ENCODE measurements at regions not wholly inside any gene's neighbourhood (a gene's known extent, or its start where the extent isn't known, plus 50 kb on each side); places are given as distances from the start of the nearest gene placed in this dataset.

GRCh38 chr17:77449908-77450741 is 309.4 kb downstream of the SEC14L1 start:
- peaks cover 89% of the 10 kb centered on the region for H3K4me1 Mint-ChIP-seq
- no peak for TF ChIP-seq CTCF (conservative IDR thresholded peaks at IDR 0.05)
- peaks cover 9% of the 10 kb centered on the region for H3K27me3 Mint-ChIP-seq (ENCODE audit: low read depth)
- H3K36me3 Mint-ChIP-seq (ENCODE audit: low read depth), result peaks cover 3% of the 10 kb centered on the region
- peak overlapping the region; percentile 100 for H3K27ac Mint-ChIP-seq (ENCODE audit: unreplicated experiment)
- no peaks in the 10 kb centered on the region for H3K9me3 Mint-ChIP-seq
- DNase-seq (ENCODE audit: low read depth, low spot score), result peak; percentile 74
- peak overlapping the region; percentile 98 for H3K4me3 Mint-ChIP-seq

DNA sequence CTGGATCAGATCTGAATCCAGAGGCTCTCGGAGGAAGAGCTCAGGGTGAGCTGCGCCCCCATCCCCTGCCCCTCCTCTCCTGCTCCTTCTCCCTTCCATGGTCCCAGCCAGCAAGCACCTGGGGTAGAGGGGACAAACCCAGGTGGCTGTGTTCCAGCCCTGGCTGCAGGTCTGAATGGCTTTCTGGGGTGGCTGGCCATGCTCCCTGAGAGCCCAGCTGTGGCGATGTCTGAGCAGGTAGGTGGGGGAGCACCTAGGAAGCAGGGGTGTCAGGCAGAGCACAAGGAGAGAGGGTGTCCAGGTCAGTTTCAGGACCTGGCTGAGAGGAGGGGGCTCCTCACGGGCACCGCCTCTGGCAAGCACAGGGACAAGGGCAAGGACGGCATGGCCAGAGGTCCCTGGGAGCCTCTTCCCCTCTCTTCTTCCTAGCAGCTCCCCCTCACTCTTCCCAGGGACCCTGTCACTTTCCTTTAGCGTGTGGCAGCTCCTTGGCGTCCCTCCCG is 310.0 kb downstream of the SEC14L1 start:
- peaks cover 6% of the 10 kb centered on the region for H3K36me3 Mint-ChIP-seq (ENCODE audit: low read depth)
- no peak for DNase-seq (ENCODE audit: low read depth, low spot score)
- peaks cover 12% of the 10 kb centered on the region for H3K27me3 Mint-ChIP-seq (ENCODE audit: low read depth)
- TF ChIP-seq CTCF (conservative IDR thresholded peaks at IDR 0.05), result no peak
- peak overlapping the region; percentile 100 for H3K27ac Mint-ChIP-seq (ENCODE audit: unreplicated experiment)
- no peaks in the 10 kb centered on the region for H3K9me3 Mint-ChIP-seq
- H3K4me3 Mint-ChIP-seq, result peak overlapping the region; percentile 98
- H3K4me1 Mint-ChIP-seq, result peaks cover 90% of the 10 kb centered on the region

DNA sequence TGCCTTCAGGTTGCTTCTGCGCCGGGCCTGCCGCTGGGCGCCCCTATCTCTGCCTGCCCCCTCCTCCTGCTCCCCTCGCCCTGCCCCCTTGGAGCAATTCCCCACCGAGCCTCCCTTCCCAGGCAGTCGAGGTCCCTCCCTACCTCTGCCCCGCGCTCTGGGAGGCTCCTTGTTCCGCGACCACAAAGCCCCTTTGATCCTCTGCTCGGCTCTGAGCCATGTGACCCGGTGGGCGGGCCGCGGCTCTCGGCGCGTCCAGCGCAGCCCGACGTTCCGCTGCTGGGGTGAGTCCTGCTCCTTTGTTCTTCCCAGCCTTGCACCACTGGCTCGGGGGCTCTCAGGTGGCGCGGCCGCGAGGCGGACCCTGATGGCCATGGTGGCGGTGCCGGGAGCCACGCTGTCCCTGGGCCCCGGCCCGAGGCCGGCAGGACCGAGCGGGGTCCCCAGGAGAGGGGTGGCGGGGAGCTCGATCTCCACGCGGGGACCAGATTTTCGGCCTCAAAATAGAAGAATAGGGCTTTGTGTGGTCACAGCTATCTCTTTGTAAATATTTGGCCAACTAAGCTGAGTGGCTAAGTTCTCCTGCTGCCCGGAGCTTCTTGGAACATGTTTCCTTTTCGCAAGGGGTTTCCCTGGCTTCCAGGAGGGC is 310.6 kb downstream of the SEC14L1 start:
- Mint-ChIP-seq H3K27me3 (ENCODE audit: low read depth) (peaks cover 12% of the 10 kb centered on the region), H3K4me1 (peaks cover 88% of the 10 kb centered on the region)

GRCh38 chr17:77451894-77452852 is 311.4 kb downstream of the SEC14L1 start:
- no peak for DNase-seq (ENCODE audit: low read depth, low spot score)
- Mint-ChIP-seq H3K4me1 (peaks cover 81% of the 10 kb centered on the region), H3K27ac (ENCODE audit: unreplicated experiment) (peak overlapping the region; percentile 100), H3K4me3 (peak overlapping the region; percentile 98), H3K27me3 (ENCODE audit: low read depth) (peaks cover 12% of the 10 kb centered on the region), H3K36me3 (ENCODE audit: low read depth) (peaks cover 5% of the 10 kb centered on the region), H3K9me3 (no peaks in the 10 kb centered on the region)
- TF ChIP-seq CTCF (conservative IDR thresholded peaks at IDR 0.05), result no peak

More for the DNA sequence above, 310.6 kb downstream of the SEC14L1 start:
- DNase-seq (ENCODE audit: low read depth, low spot score), result peak; percentile 84
- H3K36me3 Mint-ChIP-seq (ENCODE audit: low read depth), result peaks cover 7% of the 10 kb centered on the region
- TF ChIP-seq CTCF (conservative IDR thresholded peaks at IDR 0.05), result no peak
- H3K27ac Mint-ChIP-seq (ENCODE audit: unreplicated experiment), result peak overlapping the region; percentile 100
- no peaks in the 10 kb centered on the region for H3K9me3 Mint-ChIP-seq
- peak overlapping the region; percentile 98 for H3K4me3 Mint-ChIP-seq

Measured in neural crest cell (in vitro differentiated cells).